A204.1 (cell line): ENCODE measurements at regions not wholly inside any gene's neighbourhood (a gene's known extent, or its start where the extent isn't known, plus 50 kb on each side); places are given as distances from the start of the nearest gene placed in this dataset.

Experiments
- FAIRE-seq: peaks from 2 replicates; lab custom pipeline; 2012; peaks lifted over from hg19 to GRCh38; lab: Jason Lieb, UNC

DNA sequence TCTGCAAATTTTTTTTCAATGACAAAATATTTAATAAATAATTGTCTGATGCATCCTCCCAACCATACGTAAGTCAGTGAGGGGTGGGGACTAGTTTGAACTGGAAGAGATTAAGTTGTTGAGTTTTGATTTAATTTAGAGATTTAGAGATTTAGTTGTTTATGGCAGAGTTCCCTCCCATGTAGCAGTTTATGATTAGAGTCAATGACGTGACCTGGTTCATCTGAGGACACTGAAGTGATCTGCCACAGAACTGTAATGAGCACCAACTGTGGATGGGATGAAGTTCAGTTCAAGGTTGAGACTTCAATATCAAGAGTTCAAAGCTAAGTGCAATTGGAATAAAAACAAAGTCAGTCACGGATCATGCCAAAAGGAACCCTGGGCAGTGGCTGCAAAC, 609.3 kb downstream of the NOVA1 start:
- FAIRE-seq, result no peak

DNA sequence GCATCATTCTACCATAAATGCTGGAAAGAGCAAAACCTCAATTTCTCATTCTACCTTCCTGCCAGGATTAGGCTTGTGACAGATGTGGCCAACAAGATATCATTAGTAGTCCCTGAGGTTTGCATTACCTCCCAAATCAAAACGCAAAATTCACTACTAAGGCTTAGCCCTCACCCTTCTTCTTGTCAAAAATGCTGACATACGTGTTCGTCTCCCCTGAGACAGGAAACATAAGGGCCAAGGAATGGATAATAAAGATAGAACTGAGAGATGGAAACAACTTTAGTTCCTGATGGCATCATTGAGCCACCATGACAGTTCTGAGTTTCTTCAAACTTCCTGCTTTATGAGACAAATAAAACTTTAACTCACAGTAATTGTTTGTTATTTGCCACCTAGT, 642.1 kb downstream of the NOVA1 start:
- FAIRE-seq, result no peak

DNA sequence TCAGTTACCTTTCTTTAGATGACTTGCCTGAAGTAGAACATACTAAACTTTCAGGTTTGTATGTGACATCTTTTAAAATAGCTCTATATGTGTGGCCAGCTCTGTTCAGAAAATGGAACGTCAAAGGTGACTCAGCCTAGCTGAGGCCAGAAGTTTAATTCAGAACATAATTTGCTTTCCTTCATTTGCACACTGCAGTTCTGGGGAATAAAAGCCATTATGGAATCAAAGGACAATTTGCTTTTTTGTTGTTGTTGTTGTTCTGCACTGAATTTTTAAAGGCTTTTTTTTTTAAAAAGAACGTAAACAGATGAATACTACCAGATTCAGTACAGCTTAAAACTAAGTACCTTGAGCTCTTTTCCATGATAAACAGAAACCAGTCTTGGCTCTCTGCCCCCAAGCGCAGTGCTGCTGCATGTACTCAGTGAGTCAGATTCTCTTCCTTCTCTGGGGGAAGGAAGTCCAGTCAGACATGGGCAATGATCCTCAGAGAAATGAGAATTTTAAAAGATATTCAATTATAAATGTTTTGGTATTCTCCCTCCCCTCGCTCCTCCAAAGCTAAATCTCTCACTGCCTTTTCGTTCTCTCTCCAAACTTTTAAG, 644.2 kb downstream of the NOVA1 start:
- no peak for FAIRE-seq

DNA sequence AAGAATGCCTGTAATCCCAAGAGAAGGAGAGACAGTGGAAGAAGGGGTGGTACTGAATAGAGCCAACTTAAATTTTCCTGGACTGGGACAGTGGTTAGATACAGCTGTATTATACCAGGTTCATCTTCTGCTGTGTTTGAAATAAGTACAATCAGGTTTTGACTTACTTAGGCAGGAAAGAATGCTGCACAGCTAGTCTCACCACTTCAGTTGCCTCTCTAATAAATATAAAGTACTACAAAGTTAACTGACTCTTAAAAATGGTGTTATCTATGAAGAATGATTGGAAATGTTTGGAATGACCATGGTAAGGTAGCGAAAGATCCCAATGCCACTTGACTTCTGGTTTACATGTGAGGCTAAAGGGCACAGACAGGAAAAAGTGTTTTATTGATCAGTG, 652.1 kb downstream of the NOVA1 start:
- no peak for FAIRE-seq

DNA sequence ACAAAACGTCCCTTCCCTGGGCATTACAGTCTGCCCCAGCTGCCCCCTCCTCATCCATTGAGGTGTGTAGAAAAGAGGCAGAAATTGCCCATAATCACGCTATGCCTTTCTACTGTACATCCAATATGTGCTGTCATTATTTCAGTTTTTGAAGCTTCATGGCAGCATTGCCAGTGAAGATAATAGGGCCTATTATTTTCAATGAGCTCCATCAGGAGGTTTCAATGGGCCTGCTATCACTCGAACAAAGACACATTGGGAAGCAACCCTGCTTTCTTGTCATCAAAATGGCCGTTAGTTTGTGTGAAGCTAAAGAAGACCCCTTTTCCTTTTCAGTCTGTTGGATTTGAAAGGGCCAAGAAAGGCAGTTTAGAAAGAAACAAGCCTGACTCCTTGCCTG, 653.8 kb downstream of the NOVA1 start:
- FAIRE-seq, result no peak

DNA sequence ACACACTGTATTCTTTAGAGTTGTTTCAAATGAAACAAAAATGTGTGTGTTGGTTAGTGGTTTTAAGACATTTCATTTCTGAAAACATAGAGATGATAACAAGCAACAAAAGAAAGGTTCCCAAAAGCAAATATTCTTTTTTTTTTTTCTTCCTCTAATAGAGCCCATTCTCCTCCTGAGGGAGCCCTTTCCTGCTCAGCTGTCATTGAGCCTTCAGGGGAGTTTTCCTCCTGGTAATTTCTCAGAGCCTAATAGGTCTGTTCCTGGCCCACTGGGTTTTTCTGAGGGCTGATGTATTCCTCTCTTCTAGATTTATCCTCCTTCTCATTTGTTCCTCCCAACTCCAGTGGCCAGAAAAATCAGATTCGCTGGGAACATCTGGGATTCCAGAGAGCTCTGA, 654.5 kb downstream of the NOVA1 start:
- no peak for FAIRE-seq

DNA sequence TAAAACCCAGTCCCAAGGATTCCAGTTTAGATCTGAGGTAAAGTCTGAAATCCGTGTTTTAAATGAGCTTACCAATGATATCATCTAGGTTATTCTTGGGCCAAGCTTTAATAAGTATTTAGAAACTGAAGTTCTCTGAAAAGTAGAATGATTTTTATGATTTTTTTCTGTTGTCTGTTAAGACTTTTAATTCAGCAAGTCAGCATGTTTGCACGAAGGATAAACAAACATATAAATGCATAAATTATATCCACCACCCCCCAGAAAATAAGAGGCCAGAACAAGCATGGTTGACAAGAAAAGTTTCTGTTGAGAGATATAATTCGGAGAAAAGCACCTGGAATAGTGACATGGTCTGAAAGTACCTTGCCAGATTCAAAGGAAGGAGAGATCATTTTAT, 655.7 kb downstream of the NOVA1 start:
- FAIRE-seq, result no peak

DNA sequence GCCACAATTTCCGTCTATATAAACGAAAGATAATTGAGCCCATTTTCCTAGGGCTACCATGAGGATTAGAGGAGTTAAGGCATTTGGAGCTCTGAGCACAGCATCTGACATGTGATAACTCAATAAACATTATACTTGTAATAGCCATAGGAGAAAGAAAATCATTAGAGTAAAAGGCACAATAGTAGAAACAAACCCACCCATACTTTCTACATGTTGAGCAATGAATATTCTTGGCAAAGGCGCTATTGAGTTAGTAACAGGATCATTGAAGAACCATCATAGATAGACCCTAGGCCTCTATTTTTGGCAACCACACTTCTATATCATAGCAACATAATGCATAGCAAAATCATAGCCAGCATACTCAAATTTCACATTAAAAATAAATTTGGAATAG, 664.1 kb downstream of the NOVA1 start:
- FAIRE-seq, result no peak

DNA sequence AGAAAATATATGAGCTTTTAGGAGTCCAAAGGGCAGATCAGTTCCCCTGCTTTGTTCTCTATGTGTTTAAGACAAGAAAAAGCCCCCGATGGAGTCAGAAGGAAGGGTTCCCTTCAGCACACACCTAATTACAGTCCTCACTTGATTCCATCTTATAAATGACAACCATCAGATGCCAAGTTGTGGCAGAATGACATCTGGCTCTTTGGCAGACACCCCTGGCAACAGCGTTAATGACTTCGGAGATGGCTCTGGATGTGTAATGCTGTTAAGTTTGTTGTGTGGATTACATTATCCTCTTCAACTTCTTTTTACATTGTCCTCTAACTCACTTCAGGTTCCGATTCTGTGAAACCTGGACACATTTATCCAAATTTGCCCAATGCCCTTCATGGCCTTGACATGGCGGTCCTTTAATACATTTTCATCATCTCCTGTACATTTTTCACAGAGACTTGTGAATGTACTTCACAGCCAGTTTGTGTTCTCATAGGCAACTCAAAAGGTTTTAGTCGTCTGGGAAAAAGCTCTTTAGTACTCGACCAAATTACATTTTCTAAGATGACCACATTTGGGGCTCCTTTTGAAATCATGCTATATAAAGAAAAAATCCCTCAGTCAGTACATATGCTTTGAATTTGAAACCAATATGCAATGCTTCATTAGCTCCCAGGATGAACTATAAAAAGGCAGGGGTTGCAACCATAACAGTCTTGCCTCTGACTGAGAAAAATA, 667.8 kb downstream of the NOVA1 start:
- FAIRE-seq, result no peak

DNA sequence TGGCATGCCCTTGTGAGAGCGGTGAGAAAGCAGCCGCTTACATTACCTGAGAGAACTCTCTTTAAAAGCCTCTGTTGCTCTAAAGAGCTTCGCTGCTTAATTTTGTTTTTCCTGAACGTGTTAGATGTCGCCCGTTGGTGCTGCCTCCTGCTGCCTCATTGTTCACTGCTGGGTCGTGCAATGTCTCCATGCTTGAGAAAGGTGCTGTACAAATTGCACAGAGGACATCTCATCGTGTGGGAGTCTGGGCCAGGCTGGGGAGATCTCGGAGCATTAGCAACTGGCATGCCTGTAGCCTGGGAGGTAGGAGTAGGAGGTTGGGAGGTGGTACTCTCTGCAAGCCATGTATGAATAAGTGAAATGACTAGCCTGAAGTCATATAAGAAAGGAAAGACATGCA, 686.0 kb downstream of the NOVA1 start:
- FAIRE-seq, result no peak

DNA sequence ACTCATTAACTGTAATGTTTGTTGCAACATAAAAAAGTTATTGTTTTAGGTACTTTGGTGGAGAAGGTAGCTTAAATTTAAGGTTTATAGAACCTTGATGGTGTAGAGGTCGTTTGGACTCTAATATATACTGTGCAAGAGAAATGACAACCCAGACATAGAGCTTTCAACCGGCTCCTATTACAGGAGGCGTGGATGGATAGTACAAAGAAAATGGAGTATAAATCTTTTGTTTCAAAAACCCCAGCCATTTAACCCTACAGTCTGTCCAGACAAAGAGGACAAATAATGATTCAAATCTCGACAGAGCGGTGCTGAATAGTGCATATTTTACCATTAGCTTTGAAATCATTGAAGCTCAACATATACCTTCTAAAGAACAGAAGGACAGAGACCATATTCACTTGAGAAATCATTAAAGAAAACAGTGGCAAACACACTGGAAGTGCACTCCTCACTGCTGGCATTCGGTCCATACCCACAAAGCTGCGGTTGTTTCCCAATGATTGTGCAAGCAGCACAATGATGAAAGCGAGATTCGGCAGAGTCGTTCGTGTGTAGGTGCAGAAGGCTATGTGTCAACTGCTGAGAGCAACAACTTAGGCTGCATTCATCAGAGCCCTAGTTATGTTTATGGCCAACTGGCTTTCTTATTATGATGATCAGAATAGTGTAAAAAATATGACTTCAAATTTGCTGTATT, 688.6 kb downstream of the NOVA1 start:
- FAIRE-seq, result no peak

DNA sequence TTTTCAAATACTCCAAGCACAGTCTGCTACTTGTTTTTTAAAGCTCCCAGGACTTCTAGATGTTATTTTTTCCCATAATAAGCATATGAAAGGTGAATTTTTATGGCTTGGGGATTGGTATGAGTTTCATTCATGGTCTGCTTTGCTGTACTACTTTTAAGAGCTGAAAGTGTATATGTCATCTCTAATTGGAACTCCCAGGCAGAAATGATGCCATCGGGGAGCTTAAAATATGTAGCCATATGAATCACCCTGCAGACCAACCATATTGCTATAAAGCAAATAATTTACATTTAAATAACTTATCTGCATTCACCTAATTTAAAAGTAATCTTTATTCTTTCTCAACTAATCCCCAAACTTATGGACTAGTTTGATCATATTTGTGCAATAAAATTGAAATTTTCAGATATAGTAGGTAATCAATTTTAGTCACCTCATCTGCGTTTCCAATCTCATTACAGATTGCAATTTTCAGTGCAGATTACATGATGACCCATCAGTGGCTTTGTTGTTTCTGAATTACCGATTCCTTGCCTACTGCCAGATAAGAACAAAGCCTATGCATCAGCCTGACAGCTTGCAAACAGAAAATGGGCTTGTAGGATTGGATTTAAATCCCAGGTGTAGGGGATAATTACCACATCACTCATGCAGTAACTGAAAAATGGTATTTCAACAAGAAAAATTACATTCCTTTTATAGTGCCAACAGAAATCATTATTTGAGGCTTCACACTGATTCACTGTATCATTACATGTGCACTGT, 689.4 kb downstream of the NOVA1 start:
- no peak for FAIRE-seq

DNA sequence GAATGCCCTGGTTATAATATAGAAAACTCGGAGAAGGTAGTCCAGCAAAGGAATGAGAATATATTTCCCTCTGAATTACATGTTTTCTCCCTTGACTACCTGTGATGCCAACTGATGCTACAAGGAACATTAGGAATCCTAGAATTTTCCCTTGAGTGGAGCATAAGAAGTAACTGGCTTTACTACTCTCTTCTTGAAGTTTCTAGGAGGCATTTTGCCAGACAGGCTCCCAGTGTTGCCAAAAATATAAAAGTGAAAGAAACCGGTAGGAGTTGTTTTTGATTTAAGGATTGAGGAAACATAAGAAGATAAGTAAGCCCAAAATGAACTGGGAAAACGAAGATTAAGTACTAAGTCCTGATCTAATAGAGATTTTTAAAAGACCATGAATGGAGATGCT, 693.4 kb downstream of the NOVA1 start:
- no peak for FAIRE-seq

DNA sequence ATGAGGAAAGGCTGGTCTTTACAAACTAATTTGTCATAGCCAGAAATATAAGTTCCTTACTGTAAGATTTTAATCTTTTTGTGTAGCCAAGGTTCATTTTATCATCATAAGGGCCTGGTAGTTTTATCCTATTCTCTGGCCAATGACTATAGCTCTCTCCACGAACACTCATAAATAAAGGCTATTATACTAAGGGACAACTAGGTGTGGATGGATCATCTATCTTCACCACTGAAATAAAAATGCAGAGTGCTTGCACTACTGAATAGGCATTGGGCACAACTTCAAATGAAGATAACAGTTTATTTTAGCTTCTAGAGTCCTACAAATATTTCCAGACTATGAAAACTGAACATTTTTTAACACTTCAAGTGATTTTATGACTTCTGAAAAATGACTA, 698.6 kb downstream of the NOVA1 start:
- FAIRE-seq, result no peak

DNA sequence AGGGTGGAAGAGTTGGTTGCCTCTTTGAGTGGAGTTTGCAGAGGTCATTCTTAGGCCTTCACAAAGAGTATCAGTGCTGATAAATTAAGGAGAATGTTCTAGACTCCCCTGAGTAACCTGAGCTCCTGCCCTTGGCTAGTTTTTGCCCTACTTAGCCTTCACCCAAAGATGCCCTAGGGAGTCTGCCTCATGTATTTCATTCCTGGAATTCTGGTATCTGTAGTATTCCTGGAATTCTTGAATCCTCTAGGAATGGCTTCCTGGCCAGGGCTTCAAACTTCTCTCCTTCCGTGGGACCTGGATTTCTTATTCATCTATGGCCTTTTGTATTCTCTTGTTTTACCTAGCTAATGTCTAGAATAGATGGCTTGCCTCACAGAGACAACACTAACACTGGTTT, 701.1 kb downstream of the NOVA1 start:
- no peak for FAIRE-seq

DNA sequence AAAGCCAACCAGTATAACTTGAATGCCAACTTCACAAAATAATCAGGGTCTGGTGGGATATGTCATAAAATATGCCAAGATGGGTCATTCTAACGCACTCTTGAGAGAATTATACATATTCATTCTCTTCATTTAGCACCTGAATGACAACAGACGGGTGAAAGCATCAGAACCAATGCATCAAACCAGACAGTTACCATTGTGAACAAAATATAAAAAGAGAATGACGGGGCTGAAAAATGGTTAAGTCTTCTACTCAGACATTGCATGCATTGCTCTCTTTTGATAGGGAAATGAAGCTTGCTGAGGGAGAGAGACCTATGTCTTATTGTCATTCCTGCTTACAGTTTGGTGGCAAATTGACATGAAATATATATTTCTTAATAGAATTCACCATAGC, 702.1 kb downstream of the NOVA1 start:
- no peak for FAIRE-seq

DNA sequence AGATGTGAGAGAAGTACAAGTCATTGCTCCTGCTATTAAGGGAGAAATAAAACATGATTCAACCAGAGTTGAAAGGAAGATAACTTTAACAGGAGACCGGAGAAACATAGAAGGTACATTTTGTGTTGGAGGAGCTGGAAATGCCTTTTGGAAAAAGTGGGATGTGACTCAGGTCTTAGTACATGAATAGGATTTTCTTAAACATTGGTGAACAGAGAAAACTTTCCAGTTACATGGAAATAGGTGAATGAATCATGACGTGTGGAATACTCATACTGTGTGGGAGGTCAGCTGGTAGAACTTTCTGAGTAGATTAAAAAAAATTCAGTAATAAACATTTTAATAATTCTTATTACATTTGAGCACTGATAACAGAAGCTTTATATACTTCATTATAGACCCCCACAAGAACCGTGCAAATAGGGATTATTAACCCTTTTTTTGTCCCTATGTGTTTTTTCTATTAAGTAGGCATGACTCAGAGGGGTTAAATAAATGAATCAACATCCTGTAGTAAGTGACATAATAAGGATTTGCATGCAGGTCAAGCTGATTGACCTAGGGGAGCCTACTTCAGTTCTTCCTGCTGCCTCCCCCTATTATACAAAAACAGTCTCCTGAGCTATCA, 710.5 kb downstream of the NOVA1 start:
- no peak for FAIRE-seq

DNA sequence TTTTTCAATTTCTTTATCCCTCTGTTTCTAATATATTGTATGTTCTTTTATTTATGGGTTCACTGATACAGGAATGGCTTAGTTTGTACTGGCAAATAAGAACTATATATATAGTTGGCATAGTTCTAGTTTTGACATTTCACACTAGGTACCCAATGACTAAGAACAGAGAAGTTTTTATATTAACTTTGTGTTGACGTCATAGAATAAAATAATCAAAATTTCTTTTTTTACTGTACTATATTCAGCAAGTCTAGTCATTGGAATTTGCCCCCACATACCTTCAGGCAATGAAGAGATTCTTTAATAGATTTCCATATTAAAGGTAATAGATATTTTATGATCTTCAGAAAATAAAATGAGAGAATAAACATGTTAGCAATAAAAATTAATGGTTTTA, 713.2 kb downstream of the NOVA1 start:
- FAIRE-seq, result no peak

DNA sequence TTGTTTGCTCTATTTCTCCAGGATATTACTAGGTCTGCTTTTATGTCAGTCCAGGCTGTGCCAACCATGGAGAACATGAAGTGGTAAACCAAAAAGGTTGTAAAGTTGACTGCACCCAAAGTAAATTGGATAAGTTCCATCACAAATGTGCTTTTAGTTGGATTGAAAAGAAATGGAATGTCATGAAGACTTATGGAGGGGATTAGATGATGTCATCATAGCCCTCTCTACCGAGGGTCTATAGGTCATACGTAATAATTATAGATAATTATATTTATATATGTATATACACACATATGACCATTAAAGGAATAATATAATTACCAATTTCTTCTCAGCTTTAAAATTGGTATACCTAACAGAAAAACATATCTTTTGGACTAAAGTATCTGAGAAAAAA, 714.9 kb downstream of the NOVA1 start:
- FAIRE-seq, result no peak

DNA sequence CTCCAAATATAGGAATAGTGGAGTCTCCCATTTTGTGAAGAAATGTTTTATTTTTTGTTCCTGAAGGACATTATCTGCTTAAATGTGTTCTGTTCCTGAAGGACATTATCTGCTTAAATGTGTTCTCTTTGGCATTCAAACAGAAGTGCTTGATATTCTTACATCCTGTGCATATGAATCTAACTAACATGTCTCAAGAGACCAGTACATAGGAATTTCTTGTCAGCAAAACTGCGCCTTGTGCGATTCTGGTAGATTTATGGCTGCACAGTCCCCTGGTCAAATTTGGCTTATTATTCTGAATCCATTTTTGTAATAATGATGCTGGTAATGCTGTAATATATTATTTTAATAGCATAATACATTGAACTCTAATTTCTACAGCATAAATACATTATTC, 722.4 kb downstream of the NOVA1 start:
- FAIRE-seq, result no peak

DNA sequence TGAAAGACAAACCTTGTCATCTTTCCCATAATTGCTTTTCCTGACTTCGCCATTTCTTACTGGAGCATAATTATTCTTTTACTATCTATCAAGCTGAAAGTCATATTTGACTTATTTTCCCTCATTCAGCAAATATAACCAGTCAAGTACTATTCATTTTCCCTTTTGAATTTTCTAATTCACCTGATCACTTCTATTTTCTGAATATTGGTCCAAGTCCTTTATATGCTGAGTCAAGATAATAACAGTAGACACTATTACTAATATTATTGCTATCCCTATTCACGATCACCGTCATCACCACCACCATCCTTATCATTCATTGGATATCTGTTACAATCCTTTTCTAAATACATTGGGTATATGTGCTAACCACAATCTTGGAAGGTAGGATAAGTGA, 728.0 kb downstream of the NOVA1 start:
- no peak for FAIRE-seq

DNA sequence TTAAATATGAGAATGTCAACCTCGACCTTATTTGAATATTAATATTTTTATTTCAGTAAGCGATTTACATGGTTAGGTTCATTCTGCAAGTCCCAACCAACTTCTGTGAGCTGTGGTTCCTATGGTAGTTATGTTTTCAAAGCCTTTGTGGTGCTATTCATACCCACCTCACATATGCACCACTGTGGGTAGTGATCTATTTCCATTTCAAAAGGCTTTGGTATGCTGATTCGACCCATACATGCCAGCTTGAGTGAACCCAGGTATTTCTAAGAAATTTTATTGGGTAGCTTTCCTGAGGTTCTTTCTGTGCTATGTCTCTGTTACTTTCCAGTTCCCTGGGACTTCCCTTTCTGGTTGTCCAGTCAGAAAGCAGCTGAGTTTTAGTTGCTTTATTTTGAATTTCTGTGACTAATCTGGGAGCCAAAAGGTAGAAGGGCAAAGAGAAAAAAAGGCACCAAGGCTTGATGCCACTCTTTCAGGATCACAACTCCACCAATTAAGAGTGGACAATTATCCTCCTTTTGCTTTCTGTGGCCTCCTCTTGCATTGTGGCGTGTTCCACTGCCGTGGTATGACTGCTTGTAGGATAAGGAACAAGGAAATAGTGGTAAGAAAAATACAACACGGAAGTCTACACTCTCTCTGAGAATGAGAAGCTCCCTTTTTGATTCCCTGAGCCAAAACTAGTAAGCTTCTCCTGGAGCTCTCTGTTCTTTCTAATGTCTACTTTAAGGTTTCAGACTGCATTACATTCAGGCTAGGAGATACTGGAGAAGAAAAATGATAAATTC, 729.1 kb downstream of the NOVA1 start:
- FAIRE-seq, result no peak
